Skeletal muscle satellite cell (primary cell): ENCODE measurements at regions not wholly inside any gene's neighbourhood (a gene's known extent, or its start where the extent isn't known, plus 50 kb on each side); places are given as distances from the start of the nearest gene placed in this dataset.
"Not testable (repeated sequence)": the region's sequence is repeated elsewhere in the genome, so short reads cannot be mapped to it uniquely, and the experiment has no call there.

Experiments used
- H3K27me3 ChIP-seq: 2 replicates; pipeline ENCODE4 v1.7.0; 2013; ENCODE audit warnings: low read length; ENCODE audit not compliant: control insufficient read depth, insufficient read depth
- H3K36me3 ChIP-seq: 2 replicates; pipeline ENCODE4 v1.7.0; 2013; ENCODE audit warnings: mild to moderate bottlenecking, control low read depth, low read length; ENCODE audit not compliant: insufficient read depth
- H3K4me1 ChIP-seq: 2 replicates; pipeline ENCODE4 v1.7.0; 2013; ENCODE audit warnings: low read length; ENCODE audit not compliant: control insufficient read depth, insufficient read depth
- H3K4me2 ChIP-seq: 2 replicates; pipeline ENCODE4 v1.7.0; 2013; ENCODE audit warnings: mild to moderate bottlenecking, low read length
- H3K4me3 ChIP-seq: 2 replicates; pipeline ENCODE4 v1.7.0; 2013; ENCODE audit warnings: low read length
- H3K9ac ChIP-seq: 2 replicates; pipeline ENCODE4 v1.7.0; 2013; ENCODE audit warnings: mild to moderate bottlenecking, low read depth, low read length, moderate library complexity
- H3K9me3 ChIP-seq: replicated peaks from 2 replicates; pipeline ENCODE4 v1.7.0; 2013; ENCODE audit warnings: mild to moderate bottlenecking, control low read depth, low read length

DNA sequence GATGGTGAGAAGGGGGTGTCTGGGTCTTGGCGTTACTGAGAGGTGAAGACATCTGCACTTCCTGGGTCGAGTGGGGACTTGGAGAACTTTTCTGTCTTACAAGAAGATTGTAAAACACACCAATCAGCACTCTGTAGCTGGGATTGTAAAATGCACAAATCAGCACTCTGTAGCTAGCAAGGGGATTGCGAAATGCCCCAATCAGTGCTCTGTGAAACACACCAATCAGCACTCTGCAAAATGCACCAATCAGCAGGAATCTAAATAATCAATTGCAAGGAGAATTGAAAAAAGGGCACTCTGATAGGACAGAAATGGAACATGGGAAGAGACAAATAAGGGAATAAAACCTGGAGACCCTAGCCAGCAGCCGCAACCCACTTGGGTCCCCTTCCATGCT, 376.1 kb upstream of the SFSWAP start:
- Histone ChIP-seq H3K4me3 (no peak overlapping the region), H3K27me3 (no peaks in the 10 kb centered on the region), H3K4me1 (no peaks in the 10 kb centered on the region), H3K36me3 (no peaks in the 10 kb centered on the region), H3K9ac (no peak overlapping the region), H3K4me2 (no peak overlapping the region), H3K9me3 (peaks cover 3% of the 10 kb centered on the region)

DNA sequence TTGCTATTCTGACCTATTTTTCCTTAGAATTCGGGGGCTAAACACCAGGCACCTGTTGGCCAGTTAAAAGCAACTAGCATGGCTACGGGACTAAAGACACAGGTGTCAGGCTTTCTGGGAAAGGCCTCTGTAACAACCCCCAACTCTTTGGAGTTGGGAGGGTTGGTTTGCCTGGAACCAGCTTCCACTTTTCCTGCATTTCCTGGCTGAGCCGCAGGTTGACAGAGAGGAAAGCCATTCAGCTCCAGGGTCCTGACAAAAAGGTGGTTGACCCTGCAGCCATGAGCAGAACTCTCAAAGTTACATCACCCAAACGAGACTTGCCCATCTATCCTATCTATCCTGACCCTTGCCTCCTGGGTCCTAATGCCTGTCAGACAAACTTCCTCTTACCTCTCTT, 375.4 kb upstream of the SFSWAP start:
- no peaks in the 10 kb centered on the region for H3K36me3 ChIP-seq
- no peak overlapping the region for H3K9ac ChIP-seq
- no peak overlapping the region for H3K4me2 ChIP-seq
- H3K4me1 ChIP-seq = no peaks in the 10 kb centered on the region
- peaks cover 3% of the 10 kb centered on the region for H3K9me3 ChIP-seq
- no peaks in the 10 kb centered on the region for H3K27me3 ChIP-seq
- no peak overlapping the region for H3K4me3 ChIP-seq

DNA sequence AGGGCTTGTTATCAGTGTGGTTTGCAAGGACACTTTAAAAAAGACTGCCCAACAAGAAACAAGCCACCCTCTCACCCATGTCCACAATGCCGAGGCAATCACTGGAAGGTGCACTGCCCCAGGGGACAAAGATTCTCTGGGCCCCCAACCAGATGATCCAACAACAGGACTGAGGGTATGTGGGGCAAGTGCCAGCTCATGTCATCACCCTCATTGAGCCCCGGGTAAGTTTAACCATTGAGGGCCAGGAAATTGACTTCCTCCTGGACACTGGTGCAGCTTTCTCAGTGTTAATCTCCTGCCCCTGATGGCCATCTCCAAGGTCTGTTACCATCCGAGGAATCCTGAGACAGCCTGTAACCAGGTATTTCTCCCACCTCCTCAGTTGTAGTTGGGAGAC, 373.0 kb upstream of the SFSWAP start:
- not testable (repeated sequence) for H3K4me3 ChIP-seq, H3K27me3 ChIP-seq, H3K9me3 ChIP-seq, H3K9ac ChIP-seq, H3K4me2 ChIP-seq, H3K36me3 ChIP-seq, H3K4me1 ChIP-seq

DNA sequence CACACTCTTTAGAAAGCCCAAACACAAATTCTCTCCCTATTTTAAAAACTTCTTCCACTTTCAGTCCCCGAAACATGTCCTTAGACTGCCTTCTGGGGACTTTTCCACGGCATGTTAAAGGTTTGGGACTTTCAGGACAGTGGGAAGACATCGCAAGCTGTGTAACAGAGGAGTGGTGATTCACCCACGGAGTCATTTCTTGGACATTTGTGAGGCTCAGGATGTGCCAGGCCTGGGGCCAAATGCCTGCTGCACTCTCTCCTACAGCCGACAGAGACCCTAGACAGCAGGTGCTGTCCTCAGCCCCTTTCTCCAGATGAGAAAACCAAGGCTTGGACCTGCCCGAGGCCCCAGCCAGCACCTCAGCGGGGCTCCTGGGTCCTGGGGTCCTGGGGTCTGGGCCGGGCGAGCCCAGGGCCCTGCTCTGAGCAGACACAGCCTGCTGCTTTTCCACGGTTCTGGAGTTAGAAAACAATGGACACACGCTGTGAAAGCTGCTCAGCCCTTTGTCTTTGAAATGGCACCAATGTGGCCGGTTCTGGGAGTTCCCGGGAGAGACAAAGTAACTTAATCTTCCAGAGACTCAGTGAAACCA, 370.2 kb upstream of the SFSWAP start:
- no peaks in the 10 kb centered on the region for H3K9me3 ChIP-seq
- no peaks in the 10 kb centered on the region for H3K36me3 ChIP-seq
- H3K4me2 ChIP-seq = no peak overlapping the region
- no peaks in the 10 kb centered on the region for H3K4me1 ChIP-seq
- H3K27me3 ChIP-seq = no peaks in the 10 kb centered on the region
- no peak overlapping the region for H3K9ac ChIP-seq
- H3K4me3 ChIP-seq = no peak overlapping the region

DNA sequence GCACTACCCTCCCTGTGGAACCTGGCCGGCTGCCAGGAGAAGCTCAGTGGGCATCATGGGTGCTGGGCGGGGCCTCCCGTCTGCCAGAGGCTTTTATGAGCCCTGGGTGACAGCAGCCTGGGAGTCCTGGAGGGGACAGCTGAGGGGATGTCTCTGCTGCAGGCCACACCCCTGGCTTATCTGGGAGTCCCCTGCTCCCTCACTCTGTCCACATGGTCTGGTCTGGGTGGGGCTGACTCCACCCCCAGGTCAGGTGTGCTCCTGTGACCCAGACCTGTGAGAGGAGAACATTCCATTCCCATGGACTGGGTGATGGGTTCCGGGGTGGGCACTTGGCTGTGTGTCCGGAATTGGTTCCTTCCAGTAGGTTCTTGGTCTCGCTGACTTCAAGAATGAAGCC, 369.3 kb upstream of the SFSWAP start:
- not testable (repeated sequence) for H3K9me3 ChIP-seq, H3K9ac ChIP-seq, H3K36me3 ChIP-seq, H3K4me2 ChIP-seq, H3K4me3 ChIP-seq, H3K4me1 ChIP-seq, H3K27me3 ChIP-seq

DNA sequence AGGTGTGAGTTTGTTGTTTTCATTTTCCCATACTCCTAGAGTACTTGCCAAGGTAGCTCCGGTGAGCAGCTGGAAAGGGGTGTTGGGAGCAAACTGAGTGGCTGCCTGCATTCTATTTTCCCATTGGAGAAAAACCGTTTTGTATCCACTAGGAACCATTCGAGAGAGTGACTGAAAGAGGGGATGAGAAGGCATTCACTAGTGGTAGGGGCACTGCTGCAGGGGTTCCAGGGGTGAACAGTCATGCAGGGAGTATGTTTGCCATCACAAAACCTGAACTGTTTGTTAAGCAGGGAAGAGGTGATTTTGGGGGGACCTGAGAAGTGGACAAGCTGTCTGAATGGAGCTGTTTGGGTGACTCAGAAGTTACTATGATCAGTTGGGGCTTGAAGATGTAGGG, 367.5 kb upstream of the SFSWAP start:
- H3K9ac ChIP-seq, H3K4me1 ChIP-seq, H3K4me3 ChIP-seq, H3K36me3 ChIP-seq, H3K27me3 ChIP-seq, H3K4me2 ChIP-seq: not testable (repeated sequence)
- peaks cover 10% of the 10 kb centered on the region for H3K9me3 ChIP-seq

DNA sequence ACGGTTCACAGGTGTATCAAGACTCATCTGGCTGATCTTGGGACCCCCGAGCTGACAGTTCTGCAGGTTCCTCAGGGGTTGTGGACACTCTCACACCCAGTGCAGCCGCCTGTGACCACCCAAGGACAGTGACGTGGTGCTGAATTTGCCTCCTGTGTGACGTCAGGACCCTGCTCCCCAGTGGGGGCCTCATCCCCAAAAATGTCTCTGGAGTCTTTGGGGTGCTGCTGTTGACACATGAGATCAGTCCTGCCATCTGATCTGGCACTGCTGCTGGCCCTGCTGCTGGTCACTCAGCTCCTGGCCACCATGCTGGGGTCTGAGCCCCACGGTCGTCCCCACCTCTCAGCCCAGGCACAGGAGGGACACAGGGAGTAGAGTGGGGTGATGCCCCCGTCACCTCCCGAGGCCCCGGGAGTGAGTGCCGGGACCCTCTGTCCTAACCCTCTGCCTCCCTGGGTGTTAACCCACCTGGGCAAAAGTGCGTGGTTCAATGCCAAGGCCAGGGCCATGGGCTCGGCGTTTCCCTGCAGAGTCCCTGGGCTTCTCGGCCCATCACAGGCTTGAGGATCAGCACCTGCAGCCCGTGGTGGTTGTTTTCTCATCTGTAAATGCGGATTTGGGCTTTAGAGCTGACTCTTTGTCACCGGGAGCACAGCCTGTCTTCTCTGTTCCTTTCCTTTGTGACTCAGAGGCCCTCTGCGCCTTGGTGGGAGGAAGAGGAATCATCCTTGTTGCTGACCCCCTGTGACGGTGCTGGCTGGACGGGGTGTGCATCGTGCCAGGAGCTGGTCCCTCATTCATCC, 366.0 kb upstream of the SFSWAP start:
- H3K9ac ChIP-seq, H3K4me2 ChIP-seq, H3K4me3 ChIP-seq, H3K27me3 ChIP-seq, H3K4me1 ChIP-seq, H3K36me3 ChIP-seq: not testable (repeated sequence)
- H3K9me3 ChIP-seq = peaks cover 10% of the 10 kb centered on the region

DNA sequence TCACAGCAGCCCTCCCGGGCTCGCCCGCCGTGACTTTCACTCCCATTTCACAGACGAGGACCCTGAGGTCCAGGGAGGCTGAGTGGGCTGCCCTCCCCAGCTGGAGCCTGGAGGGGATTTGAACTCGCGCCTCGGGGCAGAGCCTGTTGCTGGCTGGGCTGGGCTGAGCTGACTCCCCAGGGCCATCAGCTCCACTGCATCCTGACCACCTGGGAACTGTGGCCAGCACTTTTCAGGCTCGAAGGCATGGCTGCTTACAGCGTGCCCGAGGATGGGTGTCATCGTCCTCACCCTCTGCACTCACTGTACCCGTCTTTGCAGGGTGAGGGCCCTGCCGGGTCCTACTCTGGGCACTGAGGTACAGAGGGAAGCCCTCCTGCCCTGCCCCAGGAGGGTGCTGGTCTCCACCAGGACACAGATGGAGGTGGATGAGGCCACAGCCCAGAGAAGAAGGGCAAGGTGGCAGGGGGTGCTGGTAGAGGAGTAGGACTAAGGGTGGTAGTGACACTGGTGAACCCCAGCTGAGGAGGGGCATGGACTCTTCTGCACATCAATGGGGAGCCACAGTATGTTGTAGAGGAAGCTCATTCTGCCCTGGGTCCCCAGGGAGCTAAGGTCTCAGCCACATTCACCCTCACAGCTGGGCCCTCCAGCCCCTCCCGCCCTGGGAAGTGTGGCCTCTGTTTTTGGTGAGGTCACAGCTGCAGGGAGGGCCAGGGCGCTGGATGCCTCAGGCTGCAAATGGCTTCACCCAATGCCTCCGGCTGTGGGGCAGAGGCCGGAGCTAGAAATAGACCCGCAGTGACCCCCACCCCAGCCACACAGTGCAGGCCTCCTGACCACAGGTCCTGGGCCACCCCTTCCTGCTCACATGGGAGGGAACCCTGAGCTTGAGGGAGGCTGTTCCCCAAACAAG, 365.1 kb upstream of the SFSWAP start:
- no peaks in the 10 kb centered on the region for H3K36me3 ChIP-seq
- peaks cover 11% of the 10 kb centered on the region for H3K9me3 ChIP-seq
- no peak overlapping the region for H3K4me3 ChIP-seq
- no peaks in the 10 kb centered on the region for H3K27me3 ChIP-seq
- H3K4me2 ChIP-seq = no peak overlapping the region
- H3K9ac ChIP-seq = no peak overlapping the region
- H3K4me1 ChIP-seq = no peaks in the 10 kb centered on the region

DNA sequence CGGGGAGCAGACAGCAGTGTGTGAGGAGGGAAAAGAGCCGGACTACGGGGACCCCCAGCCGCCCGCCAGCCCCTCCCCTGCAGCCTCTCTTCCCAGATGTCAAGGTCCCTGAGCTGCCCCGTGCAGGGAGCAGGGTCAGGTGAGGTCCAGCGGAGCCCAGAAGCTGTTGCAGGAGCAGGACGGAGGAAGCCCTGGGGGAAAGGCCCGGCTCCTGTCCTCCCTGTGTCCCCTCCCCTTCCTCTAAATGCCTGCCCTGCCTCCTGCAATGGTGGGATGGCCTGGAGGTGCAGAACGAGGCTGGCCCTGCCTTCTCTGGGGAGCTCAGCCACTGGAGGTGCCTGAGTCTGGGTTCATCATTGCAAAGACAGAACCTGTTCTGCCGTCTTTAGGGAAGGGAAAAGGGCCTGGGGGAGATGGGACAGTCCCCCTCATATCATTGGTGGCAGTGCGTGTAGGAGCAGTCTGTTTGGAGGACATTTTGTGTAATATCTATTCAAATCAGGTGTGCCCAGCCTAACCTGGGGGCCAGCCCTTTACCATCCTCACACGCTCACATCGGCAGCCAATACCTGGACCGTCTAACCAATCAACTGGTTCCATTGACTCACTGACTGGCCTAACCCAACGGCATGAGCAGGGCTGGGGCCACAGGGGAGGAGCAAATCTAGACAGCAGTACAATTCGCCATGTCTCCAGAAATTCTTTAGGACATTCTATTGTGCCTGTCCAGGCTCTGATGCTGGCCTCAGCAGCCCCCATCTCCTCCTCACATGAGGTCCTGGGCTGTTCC, 364.1 kb upstream of the SFSWAP start:
- Histone ChIP-seq H3K27me3 (no peaks in the 10 kb centered on the region), H3K36me3 (no peaks in the 10 kb centered on the region), H3K9me3 (peaks cover 20% of the 10 kb centered on the region), H3K4me2 (no peak overlapping the region), H3K4me1 (no peaks in the 10 kb centered on the region), H3K4me3 (no peak overlapping the region), H3K9ac (no peak overlapping the region)

DNA sequence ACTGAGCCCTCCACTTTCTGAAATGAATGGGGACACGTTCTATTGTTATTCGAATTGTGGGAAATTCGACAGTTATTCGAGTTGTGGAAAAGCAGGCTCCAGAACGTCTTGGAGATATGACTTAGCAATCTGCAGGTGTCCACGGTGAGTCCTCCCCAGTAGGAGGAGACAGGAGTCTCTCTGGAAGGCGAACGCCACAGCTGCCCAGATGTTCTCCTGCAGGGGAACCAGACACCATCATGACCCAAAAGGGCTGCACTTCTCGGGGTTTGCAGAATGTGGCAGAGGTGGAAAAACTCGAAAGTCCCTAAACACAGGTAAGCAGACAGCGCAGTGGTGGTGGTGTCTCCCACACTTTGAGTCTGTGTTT, 363.6 kb upstream of the SFSWAP start:
- no peak overlapping the region for H3K4me2 ChIP-seq
- no peak overlapping the region for H3K9ac ChIP-seq
- peaks cover 20% of the 10 kb centered on the region for H3K9me3 ChIP-seq

DNA sequence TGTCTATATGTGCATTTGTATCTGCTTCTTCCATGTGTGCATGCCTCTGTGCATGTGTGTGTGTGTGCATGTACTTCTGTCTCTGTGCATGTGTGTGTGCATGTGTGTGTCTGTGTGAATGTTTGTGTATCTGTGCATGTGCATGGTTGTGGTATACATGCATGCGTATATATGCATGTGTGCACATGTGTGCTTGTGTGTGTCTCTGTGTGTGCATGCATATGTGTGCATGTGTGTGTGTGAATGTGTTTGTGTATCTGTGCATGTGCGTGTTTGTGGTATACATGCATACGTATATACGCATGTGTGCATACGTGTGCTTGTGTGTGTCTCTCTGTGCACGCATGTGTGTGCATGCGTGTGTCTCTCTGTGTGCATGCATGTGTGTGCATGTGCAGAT, 363.2 kb upstream of the SFSWAP start:
- H3K36me3 ChIP-seq = no peaks in the 10 kb centered on the region
- no peak overlapping the region for H3K9ac ChIP-seq
- no peak overlapping the region for H3K4me3 ChIP-seq
- H3K9me3 ChIP-seq = peaks cover 20% of the 10 kb centered on the region
- no peaks in the 10 kb centered on the region for H3K27me3 ChIP-seq
- H3K4me2 ChIP-seq = no peak overlapping the region
- no peaks in the 10 kb centered on the region for H3K4me1 ChIP-seq

More for the DNA sequence above, 363.6 kb upstream of the SFSWAP start:
- no peaks in the 10 kb centered on the region for H3K36me3 ChIP-seq
- H3K4me1 ChIP-seq = no peaks in the 10 kb centered on the region
- H3K27me3 ChIP-seq = no peaks in the 10 kb centered on the region
- H3K4me3 ChIP-seq = no peak overlapping the region
